ENCODE measurements at regions not wholly inside any gene's neighbourhood (a gene's known extent, or its start where the extent isn't known, plus 50 kb on each side); places are given as distances from the start of the nearest gene placed in this dataset.

DNA sequence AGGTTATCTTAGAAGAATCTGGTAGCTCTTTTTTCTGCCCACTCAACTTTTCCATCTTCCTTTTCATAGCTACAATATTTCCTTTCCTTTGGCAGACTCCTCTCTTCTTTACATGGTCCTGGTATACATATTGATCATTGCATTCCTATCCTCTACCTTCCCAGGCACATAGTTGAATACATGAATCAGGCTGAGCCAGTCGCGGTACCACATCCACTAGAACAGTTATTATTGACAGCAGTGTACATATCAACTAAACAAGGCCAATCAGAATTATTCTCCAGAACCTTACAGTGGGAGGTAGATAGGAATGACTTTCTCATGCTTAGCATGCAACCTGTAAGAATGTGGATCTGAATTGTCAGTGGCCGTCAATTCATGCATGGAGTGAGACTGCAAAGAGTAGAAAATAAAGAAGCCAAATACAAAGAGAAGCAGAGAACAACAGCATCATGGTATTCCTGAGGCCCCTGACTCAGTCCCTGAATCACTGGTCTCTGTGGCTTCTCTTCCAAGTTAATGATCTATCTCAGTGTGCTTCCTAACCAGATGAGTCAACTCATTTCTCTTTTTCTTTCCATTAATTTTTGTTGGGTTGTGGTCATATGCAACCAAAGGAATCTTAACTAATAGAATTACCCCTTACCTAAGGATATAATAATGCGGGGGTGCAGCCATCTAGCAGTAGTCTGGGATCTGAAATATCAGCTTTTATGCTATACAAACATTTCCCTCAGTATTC is 60.9 kb upstream of the DCBLD2 start:
- intact Hi-C loops (cut with DNase I): no loop called here
- 90 to 93% methylated on average over 4 of the region's 4 CpGs for WGBS, 2 donors

GRCh38 chr3:98961161-98962155 is 60.0 kb upstream of the DCBLD2 start:
- no peak for DNase-seq
- WGBS, 2 donors: 66 to 75% methylated on average over 2 of the region's 2 CpGs
- Histone ChIP-seq H3K27ac (ENCODE audit: low read depth in 1 of 2, low read length in 2 of 2) (no peak overlapping the region), H3K27me3 (ENCODE audit: control insufficient read depth in 1 of 2, insufficient read depth in 2 of 2, low read length in 1 of 2) (no peaks in the 10 kb centered on the region), H3K4me3 (ENCODE audit: low read length in 2 of 2) (no peak overlapping the region), H3K9me3 (ENCODE audit: control insufficient read depth, low read length) (no peaks in the 10 kb centered on the region), H3K4me1 (ENCODE audit: control insufficient read depth in 1 of 2, insufficient read depth in 2 of 2, low read length in 2 of 2) (peaks cover 0 to 1% of the 10 kb centered on the region in 2 donors), H3K36me3 (ENCODE audit: control insufficient read depth in 1 of 2, insufficient read depth in 2 of 2, low read length in 1 of 2) (no peaks in the 10 kb centered on the region)
- no peak for ATAC-seq (ENCODE audit: low FRiP score)
- intact Hi-C loops (cut with DNase I): no loop called here

More for the DNA sequence above, 60.9 kb upstream of the DCBLD2 start:
- Histone ChIP-seq H3K9me3 (ENCODE audit: control insufficient read depth, low read length) (no peaks in the 10 kb centered on the region), H3K36me3 (ENCODE audit: control insufficient read depth in 1 of 2, insufficient read depth in 2 of 2, low read length in 1 of 2) (no peaks in the 10 kb centered on the region), H3K4me1 (ENCODE audit: control insufficient read depth in 1 of 2, insufficient read depth in 2 of 2, low read length in 2 of 2) (peaks cover 0 to 1% of the 10 kb centered on the region in 2 donors), H3K27me3 (ENCODE audit: control insufficient read depth in 1 of 2, insufficient read depth in 2 of 2, low read length in 1 of 2) (no peaks in the 10 kb centered on the region), H3K27ac (ENCODE audit: low read depth in 1 of 2, low read length in 2 of 2) (no peak overlapping the region), H3K4me3 (ENCODE audit: low read length in 2 of 2) (no peak overlapping the region)
- DNase-seq (no peak), ATAC-seq (ENCODE audit: low FRiP score) (no peak)

GRCh38 chr3:98957681-98958080 is 56.2 kb upstream of the DCBLD2 start:
- no peak overlapping the region for H3K27ac ChIP-seq (ENCODE audit: low read depth in 1 of 2, low read length in 2 of 2)
- H3K36me3 ChIP-seq (ENCODE audit: control insufficient read depth in 1 of 2, insufficient read depth in 2 of 2, low read length in 1 of 2): no peaks in the 10 kb centered on the region
- no peak overlapping the region for H3K4me3 ChIP-seq (ENCODE audit: low read length in 2 of 2)
- no peaks in the 10 kb centered on the region for H3K9me3 ChIP-seq (ENCODE audit: control insufficient read depth, low read length)
- WGBS, 2 donors: 84 to 91% methylated on average over 2 of the region's 2 CpGs
- intact Hi-C loops (cut with DNase I): no loop called here
- no peaks in the 10 kb centered on the region for H3K4me1 ChIP-seq (ENCODE audit: control insufficient read depth in 1 of 2, insufficient read depth in 2 of 2, low read length in 2 of 2)
- ATAC-seq (ENCODE audit: low FRiP score): no peak
- DNase-seq: no peak
- no peaks in the 10 kb centered on the region for H3K27me3 ChIP-seq (ENCODE audit: control insufficient read depth in 1 of 2, insufficient read depth in 2 of 2, low read length in 1 of 2)

- H3K27me3 ChIP-seq (ENCODE audit: control insufficient read depth in 1 of 2, insufficient read depth in 2 of 2, low read length in 1 of 2): no peaks in the 10 kb centered on the region
- H3K9me3 ChIP-seq (ENCODE audit: control insufficient read depth, low read length): no peaks in the 10 kb centered on the region
- no peaks in the 10 kb centered on the region for H3K36me3 ChIP-seq (ENCODE audit: control insufficient read depth in 1 of 2, insufficient read depth in 2 of 2, low read length in 1 of 2)
- H3K4me3 ChIP-seq (ENCODE audit: low read length in 2 of 2): no peak overlapping the region
- intact Hi-C loops (cut with DNase I): no loop called here
- DNase-seq (no peak), ATAC-seq (ENCODE audit: low FRiP score) (no peak)
- no peak overlapping the region for H3K27ac ChIP-seq (ENCODE audit: low read depth in 1 of 2, low read length in 2 of 2)
- no peaks in the 10 kb centered on the region for H3K4me1 ChIP-seq (ENCODE audit: control insufficient read depth in 1 of 2, insufficient read depth in 2 of 2, low read length in 2 of 2)
Measured at GRCh38 chr3:98956008-98956407, 54.5 kb upstream of the DCBLD2 start.

GRCh38 chr3:98954791-98955604 is 53.5 kb upstream of the DCBLD2 start:
- 81 to 82% methylated on average over 3 of the region's 3 CpGs for WGBS, 2 donors
- Histone ChIP-seq H3K4me3 (ENCODE audit: low read length in 2 of 2) (no peak overlapping the region), H3K27me3 (ENCODE audit: control insufficient read depth in 1 of 2, insufficient read depth in 2 of 2, low read length in 1 of 2) (no peaks in the 10 kb centered on the region), H3K27ac (ENCODE audit: low read depth in 1 of 2, low read length in 2 of 2) (no peak overlapping the region), H3K9me3 (ENCODE audit: control insufficient read depth, low read length) (no peaks in the 10 kb centered on the region), H3K36me3 (ENCODE audit: control insufficient read depth in 1 of 2, insufficient read depth in 2 of 2, low read length in 1 of 2) (no peaks in the 10 kb centered on the region), H3K4me1 (ENCODE audit: control insufficient read depth in 1 of 2, insufficient read depth in 2 of 2, low read length in 2 of 2) (no peaks in the 10 kb centered on the region)
- intact Hi-C loops (cut with DNase I): no loop called here
- no peak for ATAC-seq (ENCODE audit: low FRiP score)
- no peak for DNase-seq

DNA sequence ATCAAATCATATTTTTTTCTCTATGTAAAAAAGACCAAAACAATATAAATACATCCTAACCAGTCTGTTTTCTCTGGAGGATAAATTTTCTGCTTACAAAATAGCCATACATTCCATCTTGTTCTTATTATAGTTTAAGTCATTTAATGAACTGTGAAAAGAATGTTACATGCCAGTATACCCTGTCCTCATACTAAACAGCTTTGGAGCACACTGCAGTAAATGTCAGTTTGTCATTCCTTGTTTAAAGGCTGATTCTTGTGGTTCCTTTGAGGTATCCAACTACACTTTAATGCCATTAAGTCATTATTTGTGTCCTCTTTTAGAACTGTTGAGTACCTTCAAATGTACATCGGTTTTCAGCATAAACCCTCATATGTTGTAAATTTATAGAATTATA is 52.7 kb upstream of the DCBLD2 start:
- H3K36me3 ChIP-seq (ENCODE audit: control insufficient read depth in 1 of 2, insufficient read depth in 2 of 2, low read length in 1 of 2): no peaks in the 10 kb centered on the region
- H3K27ac ChIP-seq (ENCODE audit: low read depth in 1 of 2, low read length in 2 of 2): no peak overlapping the region
- H3K4me1 ChIP-seq (ENCODE audit: control insufficient read depth in 1 of 2, insufficient read depth in 2 of 2, low read length in 2 of 2): no peaks in the 10 kb centered on the region
- intact Hi-C loops (cut with DNase I): no loop called here
- H3K4me3 ChIP-seq (ENCODE audit: low read length in 2 of 2): no peak overlapping the region
- ATAC-seq (ENCODE audit: low FRiP score) (no peak), DNase-seq (no peak)
- WGBS, 2 donors: 31 to 77% methylated on average over 1 of the region's 1 CpG
- no peaks in the 10 kb centered on the region for H3K9me3 ChIP-seq (ENCODE audit: control insufficient read depth, low read length)
- no peaks in the 10 kb centered on the region for H3K27me3 ChIP-seq (ENCODE audit: control insufficient read depth in 1 of 2, insufficient read depth in 2 of 2, low read length in 1 of 2)

GRCh38 chr3:98952404-98952803 is 50.9 kb upstream of the DCBLD2 start:
- Histone ChIP-seq H3K4me1 (ENCODE audit: control insufficient read depth in 1 of 2, insufficient read depth in 2 of 2, low read length in 2 of 2) (no peaks in the 10 kb centered on the region), H3K9me3 (ENCODE audit: control insufficient read depth, low read length) (no peaks in the 10 kb centered on the region), H3K27ac (ENCODE audit: low read depth in 1 of 2, low read length in 2 of 2) (no peak overlapping the region), H3K27me3 (ENCODE audit: control insufficient read depth in 1 of 2, insufficient read depth in 2 of 2, low read length in 1 of 2) (no peaks in the 10 kb centered on the region), H3K36me3 (ENCODE audit: control insufficient read depth in 1 of 2, insufficient read depth in 2 of 2, low read length in 1 of 2) (no peaks in the 10 kb centered on the region), H3K4me3 (ENCODE audit: low read length in 2 of 2) (no peak overlapping the region)
- intact Hi-C loops (cut with DNase I): no loop called here
- ATAC-seq (ENCODE audit: low FRiP score) (no peak), DNase-seq (no peak)
- WGBS, 2 donors: 86 to 87% methylated on average over 1 of the region's 1 CpG
